Prostate gland (tissue), 2 donors: ENCODE measurements at regions not wholly inside any gene's neighbourhood (a gene's known extent, or its start where the extent isn't known, plus 50 kb on each side); places are given as distances from the start of the nearest gene placed in this dataset.

Experiments used
- POLR2A ChIP-seq: fragments of 450-650 bp; IDR thresholded peaks from one replicate; pipeline ENCODE4 v1.6.1; 2016; ENCODE audit warnings: antibody characterized with exemption, mild to moderate bottlenecking
- POLR2AphosphoS5 ChIP-seq: sonication (generic); formaldehyde crosslinking; IDR thresholded peaks from one replicate; pipeline ENCODE4 v1.6.1; 2017; ENCODE audit warnings: antibody characterized with exemption
- TF ChIP-seq, protein P1 (sequence below), 4 experiments: fragments of 200-600 bp in 2 of 4; fragments of 450-650 bp in 2 of 4; sonication (generic) in 2 of 4; IDR thresholded peaks; 1 replicate in 3 of 4; 2 replicates in 1 of 4; pipeline ENCODE4 v1.5.1; 2016 to 2019; ENCODE audit warnings: antibody characterized with exemption in 4 of 4, mild to moderate bottlenecking in 2 of 4, moderate library complexity in 2 of 4

DNA sequence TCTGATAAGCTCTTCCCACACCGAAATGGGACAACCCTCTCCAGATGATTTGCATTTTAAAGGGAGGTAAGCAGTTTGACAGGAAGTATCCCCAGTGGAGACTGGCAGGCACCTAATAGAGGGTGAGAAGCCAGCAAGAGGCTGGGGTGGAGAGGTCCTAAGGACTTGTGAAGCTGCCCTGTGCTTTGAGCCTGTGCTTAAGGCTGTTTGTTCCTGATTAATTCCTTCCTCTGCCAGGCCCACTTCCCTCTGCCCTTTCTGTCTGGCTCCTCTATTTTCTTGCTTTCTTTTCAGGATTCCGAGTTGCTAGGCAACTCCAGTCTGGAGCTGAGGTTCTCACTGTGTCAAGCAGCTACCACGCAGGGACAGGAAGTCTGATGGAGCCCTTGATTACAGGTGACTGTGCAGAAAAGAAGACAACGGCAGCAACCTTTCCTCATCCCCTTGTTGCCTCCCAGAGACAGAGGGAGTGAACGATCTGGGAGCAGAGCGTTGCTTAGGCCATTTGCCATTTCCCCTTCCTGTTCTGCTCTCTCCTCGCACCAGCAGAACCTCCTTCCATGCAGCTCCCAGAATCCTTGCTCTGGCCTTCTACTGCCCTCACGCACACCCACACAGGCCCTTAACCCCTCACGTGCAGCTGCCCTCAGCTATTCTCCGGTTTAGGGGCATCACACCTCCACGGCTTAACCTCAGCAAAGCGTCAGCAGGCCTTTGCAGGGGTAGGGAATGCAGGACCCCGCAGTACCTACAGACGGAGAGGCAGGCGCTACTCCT is 103.6 kb upstream of the CELF4 start:
- TF ChIP-seq POLR2AphosphoS5 (no peak), POLR2A (no peak)
- TF ChIP-seq, protein P1, sequence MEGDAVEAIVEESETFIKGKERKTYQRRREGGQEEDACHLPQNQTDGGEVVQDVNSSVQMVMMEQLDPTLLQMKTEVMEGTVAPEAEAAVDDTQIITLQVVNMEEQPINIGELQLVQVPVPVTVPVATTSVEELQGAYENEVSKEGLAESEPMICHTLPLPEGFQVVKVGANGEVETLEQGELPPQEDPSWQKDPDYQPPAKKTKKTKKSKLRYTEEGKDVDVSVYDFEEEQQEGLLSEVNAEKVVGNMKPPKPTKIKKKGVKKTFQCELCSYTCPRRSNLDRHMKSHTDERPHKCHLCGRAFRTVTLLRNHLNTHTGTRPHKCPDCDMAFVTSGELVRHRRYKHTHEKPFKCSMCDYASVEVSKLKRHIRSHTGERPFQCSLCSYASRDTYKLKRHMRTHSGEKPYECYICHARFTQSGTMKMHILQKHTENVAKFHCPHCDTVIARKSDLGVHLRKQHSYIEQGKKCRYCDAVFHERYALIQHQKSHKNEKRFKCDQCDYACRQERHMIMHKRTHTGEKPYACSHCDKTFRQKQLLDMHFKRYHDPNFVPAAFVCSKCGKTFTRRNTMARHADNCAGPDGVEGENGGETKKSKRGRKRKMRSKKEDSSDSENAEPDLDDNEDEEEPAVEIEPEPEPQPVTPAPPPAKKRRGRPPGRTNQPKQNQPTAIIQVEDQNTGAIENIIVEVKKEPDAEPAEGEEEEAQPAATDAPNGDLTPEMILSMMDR (IDR thresholded peaks at IDR 0.05), result no peak
